ENCODE measurements at regions not wholly inside any gene's neighbourhood (a gene's known extent, or its start where the extent isn't known, plus 50 kb on each side); places are given as distances from the start of the nearest gene placed in this dataset.
A peak's percentile ranks its signal among the peaks of the same experiment; 100 is the strongest.

DNA sequence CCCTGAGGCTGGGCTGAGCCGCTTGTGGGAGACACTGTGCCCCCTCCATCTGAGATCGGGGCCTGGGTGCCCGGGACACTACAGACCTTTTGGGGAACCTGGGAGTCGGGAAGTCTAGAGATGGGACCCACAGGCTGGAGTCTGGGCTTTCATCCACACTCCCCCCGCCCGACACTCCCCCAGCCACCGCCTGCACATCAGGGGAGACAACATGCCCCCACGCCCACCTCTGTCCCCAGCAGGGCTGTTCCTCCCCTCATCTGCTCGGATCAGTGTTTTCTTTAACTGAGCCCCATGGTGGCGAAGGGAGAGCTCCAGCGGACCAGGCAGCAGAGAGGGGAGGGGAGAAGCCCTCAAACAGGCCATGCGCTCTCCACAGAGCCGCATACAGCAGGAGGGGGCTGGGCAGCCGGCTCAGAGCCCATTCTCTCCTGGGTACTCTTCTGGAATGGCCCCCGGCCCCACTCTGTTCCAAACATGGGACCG, 174.7 kb downstream of the IGLL1 start:
- DNase-seq: no peak

DNA sequence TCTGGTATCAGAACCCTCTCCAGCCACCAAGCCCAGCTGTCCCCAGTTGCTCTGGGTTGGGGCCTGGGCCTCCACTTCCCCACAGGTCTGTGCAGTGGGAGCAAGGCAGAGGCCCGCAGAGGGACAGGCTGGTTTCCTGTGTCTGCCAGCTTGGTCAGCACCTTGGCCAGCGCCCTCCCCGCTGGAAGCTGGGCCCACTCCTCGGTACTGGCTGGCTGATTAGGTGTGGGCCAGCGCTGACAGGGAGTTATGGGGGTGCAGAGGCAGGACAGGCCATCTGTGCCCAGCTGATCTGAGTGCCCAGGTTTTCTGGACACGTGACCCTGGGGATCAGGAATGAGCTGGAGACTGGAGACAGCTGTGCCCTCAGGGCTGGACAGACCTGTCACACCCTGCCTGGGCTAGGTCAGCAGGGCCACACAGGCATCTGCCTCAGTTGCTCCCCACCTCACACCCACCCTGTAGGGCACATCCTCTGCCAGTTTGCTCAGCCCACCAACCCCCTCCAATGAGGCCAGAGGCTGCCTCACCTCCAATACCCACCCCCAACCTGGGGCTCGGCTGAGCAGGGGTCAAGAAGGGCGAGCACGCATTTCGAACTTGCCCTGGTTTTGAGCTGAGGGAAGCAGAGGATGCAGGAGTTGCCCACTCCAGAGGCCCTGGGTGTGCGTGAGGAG, 175.3 kb downstream of the IGLL1 start:
- no peak for DNase-seq

DNA sequence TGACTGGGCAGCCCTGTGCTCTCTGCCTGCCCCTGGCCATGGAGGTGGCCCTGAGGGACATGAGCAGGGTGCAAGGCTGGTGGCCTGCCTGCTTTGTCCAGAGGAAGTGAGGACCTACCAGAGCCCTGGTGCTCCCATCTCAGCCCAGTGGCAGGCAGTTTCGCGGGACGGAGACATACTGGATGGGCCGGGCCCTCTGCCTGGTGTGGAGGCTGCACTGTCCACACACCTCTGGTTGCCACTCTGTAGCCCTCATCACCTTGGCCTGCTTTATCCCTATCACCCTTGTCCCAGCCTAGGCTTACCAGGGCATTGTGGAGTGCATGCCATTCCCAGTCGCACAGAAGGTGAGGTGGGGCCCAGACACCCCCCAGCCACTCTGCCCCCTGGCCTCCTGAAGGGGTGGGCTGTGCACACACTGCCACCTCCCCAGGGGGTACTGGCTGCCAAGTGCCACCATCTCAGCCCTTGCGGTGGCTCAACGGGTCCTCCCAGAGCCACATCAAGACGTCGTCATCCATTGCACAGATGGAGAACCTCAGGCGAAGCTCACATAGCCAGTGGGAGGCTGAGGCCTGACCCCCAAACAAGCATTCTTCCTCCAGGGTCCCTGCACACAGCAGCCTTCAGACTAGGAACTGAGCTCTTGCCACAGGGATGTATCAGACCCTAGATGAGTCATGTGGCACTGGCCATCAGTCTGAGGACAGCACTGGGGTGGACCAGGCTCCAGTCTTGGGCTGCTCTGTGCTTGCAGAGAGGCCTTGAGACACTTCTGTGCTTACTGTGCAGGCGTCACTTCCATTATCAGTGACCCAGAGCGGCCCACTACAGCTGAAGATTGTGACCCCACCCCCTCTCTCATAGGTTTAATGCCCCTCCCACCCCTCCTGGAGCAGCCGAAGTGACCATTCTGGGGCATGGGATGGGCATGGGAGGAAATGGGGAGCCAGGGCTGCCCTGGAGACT, 176.1 kb downstream of the IGLL1 start:
- DNase-seq: no peak

DNA sequence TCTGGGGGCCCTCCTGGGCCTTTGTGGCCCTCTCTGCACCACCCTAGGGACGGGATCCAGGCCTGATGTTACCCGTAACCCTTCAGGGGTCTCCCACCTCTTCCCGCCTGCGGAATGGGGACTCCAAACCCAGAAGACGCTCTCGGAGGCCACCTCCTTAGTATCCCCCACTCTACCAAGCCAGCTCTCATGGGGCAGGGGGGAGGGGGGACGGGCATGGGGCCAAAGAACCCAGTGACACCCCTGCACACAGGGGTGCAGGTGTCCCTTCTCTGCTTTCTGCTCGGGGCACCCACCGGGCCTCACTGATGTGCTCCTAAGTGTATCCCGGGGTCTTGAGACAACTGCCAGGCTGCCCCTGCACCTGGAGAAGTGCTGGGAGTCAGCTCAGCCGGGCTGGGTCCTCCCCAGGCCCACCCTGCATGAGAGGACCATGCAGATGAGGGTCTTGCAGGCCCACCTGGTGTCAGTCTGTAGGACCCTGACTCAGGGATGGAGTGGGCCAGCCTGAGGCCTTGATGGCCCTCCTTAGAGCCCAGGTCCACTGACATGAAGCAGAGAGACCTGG, 176.9 kb downstream of the IGLL1 start:
- no peak for DNase-seq

DNA sequence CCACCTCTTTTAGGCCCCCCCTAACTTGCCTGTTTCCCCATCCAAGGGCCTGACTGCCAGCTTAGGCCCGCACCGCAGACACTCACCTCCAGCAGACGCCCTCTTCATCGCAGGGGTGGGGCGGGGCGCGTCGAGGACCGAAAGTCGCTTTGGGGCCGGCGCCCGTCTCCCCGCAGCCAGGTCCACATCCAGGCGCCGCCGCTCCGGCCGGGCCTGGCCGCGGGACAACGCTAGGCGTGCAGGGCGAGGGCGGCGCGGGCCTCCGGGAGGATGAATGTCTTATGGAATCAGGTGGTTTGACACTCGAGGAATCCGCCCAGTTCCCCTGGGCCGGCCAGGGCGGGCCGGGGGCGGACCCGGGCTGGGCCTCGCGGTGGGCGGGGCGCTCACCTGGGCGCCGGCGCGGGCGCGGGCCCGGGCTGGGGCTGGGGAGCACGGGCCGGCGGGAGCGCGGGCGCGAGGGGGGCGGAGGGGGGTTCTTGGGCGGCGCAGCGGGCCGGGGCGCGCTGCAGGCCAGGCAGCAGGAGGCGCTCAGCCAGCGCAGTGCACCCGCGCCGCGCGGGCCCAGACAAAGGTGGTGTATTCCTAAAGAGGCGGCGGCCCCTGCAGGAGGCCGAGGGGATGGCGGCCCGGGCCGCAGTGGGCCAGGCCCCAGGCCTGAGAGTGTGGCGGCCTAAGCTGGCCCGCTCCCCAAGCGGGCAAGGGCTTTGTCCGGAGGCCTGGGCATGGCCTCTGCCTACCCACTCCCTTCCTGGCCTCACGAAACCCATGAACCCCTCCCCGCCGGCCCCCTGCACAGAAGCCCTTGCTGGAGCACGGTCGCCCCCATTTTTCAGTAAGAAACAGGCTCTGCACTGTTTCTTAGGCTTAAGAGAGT, 177.6 kb downstream of the IGLL1 start:
- DNase-seq: peak; percentile 75

DNA sequence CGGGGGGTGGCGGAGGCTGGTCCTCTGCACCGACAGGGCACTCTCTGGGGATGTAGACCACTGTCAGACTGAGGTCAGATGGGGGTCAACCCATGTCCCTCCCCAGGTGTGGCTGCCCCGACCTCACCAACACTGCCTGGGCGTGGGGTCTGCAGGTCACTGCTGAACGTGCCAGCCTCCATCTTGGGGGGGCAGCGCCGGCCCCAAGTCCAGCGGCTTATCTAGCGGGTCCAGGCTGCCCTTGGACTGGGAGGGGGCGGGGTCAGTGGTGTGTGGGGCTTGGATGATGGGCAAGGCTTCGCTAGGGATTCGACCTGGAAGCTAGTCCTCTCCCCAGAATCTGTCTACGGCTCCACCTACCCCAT, 178.2 kb downstream of the IGLL1 start:
- DNase-seq: no peak

DNA sequence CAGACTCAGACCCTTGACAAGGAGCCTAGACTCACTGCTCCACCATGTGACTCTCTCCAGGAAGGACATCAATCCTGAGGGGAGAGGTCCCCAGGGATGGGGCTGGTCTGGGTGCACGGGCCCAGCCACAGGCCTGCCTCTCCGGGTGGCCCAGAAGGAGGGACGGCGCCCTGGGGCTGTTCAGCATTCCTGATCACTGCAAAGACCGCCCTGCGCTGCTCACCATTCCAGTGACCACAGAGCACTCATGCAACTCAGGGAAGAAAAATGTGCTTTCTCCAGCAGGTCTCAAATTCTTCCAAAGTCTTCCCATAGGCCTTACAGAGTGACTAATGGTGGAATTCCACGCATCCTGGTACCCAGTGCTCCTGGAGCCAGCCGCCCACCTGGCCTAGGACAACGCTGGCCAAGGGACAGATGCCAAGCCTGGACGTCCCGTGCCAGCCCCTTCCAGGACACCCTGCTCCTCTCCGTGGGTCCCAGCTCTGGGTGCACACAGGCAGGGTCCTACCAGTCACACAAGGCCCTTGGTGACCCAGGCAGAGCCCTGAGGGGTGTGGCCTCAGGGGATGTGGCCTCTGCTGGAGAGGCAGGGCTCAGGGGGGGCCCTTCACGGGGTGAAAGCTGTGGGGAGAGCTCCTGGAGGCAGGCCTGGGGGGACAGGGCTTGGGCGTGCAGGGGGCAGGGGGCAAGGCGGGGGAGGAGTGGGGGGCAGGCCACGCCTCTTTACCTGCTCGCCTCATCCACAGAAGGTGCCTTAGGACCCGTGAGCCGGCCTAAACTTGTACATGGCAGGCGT, 178.8 kb downstream of the IGLL1 start:
- DNase-seq: no peak

DNA sequence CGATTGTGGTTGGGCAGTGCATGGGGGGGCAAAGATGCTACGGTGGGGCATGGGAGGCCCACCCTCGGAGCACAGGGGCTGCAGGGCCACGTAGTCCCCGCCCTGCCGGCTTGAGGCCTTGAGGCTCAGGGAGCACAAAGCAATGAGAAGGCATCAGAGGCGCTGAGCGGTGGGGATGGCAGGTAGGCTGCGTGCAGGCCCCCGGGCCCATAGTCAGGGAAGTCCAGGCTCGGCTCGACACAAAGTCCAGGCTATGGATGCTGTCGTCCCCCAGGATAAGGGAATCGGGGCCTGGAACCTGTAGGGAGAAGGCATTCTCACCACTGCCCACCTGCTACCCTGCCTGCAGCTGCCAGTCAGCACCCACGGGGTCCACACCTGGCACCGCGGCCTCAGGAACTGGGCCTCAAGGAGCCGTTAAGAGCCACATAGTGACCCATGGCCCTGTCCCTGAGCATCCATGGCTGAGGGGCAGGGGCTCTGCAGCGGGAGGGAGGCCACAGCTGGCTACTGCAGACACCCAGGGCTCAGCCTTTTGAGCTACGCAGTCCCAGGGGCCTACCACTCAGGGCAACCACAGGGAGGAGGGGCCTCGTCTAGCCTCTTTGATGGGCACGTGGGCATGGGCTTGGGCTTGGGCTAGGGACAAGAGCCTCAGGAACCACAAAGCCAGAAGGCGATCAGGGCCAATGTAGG, 179.7 kb downstream of the IGLL1 start:
- no peak for DNase-seq

DNA sequence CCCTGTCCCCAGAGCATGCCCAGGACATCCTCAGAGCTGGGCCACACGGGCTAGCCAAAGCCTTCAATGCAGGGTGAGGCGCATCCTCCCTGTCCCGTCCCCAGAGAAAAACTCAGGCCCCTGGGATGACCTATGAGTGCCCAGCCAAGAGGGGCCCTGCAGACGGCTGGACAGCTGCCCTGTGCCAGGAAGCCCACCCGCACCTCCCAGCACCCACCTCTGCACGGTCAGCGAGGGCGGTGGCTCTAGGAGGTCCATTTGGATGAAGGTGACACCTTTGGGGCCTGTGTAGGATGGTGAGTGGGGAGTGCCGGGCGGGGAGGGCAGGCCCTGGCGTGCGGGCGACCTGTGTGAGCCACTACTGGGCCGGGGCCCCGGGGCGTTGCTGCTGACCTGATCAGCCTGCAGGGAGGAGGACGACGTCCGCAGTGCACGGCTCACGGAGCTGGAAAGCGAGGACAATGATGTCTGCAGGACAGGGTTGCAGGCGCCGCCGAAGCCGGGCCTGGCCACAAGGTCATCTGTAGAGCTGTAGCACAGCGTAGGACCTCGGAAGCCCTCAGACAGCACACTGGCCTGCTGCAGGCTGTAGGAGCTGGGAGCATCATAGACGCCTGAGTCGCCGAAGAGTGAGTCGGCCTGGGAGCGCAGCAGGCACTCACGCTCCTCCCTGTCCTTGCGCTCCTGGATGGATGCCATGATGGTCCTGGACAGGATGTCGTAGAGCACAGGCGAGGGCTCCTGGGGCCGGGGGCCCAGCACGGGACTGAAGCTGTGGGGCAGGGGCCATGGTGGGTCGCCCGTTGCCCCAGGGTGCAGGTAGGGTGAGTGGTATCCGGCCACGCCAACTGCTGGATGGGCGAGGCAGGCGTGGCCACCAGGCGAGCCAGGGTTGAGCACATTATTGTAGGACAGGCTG, 180.5 kb downstream of the IGLL1 start:
- DNase-seq: no peak

DNA sequence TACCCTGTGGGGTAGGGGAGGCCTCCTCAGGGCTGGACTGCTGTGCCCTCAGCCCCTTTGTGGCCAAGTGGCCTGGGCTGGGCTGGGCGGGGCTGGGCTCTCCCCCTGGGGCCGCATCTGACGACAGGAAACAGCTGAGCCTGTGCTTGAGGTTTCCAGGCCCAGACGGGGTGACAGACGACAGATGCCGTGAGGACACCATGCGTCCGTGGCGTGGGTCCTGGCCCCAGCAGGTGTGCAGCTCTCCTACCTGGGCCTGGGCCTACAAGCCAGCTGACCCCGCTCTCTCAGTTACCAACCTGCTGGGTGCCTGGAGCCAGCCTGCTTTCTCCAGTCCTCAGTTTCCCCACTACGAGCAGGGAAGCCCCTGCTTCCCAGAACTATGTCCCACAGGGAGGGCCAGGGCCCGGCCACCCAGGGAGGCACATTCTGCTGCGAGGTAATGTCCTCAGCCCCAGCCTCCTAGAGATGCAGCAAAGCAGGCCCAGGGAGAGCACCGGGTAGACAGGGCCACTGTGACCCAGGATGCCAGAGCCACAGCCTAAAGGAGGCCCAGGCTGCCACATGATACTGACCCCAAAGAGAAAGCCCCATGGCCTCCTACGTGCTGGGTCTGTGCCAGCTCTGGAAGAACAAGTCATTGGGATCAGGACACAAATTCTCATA, 181.3 kb downstream of the IGLL1 start:
- DNase-seq: no peak

DNA sequence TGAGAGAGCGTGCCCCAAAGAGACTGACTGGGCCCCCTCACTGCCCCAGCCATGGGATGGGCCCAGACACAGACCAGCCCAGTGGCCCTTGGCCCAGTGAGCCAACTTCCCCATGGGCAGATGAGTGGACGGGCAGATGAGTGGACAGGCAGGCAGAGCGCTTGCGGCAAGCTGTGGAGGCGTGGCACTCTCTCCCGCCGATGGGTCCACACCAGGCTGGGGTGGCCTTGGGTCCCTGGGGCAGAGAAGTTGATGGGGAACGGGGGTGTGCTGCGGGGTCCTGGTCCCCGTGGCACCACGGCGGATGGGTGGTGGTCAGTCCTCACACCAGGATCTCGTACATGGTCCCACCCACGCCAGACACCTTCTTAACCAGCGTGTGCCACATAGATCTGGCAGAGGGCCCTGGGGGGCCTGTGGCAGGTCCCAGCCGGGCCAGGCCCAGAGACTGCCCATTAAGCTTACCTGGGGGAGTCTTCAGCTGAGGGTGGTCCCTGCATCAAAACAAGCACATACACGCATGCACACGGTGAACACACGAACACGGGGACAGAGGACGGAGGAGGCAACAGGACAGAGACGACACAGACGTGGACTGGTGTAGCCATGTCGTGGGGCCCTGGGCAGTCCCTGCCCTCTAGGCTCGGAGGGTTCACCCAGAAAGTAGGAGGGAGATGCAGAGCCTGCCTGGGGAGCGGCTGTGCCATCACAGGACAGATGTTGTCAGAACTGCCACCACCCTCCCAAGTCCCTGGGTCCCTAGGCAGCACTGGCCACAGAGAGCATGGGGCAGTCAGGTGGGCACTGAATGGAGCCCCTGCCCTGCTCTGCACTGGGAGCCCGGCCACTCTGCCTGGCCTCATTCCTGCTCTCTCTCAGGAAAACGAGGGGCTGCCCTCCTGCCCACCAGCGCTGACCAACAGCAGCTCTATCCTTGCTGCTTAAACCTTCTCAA, 182.2 kb downstream of the IGLL1 start:
- DNase-seq: no peak

DNA sequence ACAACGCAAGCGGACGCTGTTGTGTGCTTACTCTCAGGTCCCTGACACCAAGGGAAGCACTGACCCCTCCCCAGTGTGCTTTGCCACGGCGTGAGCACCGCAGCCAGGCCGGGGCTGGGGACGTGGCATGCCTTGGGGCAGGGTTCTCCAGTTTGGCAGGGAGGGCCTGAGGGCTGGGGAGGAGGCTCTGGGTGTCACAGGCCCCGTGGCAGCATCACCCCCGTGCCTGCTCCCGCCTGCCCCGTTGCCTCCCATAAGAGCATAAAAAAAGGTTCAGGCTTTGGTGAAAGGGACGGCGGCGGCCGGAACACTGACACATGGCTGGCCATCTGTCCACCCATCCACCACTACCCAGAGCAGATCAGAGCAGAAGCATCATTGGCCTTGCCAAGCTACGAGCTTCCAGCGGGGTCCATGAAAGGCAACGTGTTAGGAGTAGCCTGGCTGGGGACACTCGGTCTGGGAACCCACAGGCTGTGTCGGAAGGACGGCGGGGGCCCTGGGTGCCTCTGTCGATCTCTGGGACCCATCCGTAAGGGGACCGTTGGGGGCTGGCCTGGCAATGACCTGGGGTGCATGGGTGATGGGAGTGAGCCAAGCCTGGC, 183.0 kb downstream of the IGLL1 start:
- no peak for DNase-seq

DNA sequence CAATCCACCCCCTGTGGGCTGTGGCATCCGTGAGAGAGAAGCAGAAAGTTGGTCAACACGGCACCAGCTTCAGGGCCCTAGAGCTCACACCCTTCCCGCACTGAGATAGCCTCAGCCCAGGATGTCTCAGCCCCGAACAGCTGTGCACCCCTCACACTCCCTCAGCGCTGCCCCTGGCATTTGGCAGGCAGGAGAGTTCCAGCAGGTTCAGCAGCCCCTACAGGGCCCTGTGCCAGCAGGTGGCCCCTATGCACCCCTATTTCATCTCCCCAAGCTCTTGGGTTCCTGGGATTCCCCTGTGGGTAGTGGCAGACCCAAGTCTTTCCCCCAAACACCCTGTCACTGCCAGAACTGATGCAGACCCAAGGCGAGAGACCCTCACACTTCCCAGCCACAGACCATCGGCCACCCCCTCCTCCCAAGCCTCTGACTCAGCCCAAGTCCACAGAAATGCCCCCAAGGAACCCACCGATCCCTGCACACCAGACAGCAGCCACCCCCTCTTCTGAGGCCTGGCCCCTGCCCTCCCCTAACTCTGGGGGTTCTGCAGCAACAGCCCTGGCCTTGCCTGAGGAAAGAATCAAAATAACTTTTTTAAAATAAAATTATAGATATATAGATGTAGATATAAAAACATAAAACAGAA, 183.6 kb downstream of the IGLL1 start:
- no peak for DNase-seq

DNA sequence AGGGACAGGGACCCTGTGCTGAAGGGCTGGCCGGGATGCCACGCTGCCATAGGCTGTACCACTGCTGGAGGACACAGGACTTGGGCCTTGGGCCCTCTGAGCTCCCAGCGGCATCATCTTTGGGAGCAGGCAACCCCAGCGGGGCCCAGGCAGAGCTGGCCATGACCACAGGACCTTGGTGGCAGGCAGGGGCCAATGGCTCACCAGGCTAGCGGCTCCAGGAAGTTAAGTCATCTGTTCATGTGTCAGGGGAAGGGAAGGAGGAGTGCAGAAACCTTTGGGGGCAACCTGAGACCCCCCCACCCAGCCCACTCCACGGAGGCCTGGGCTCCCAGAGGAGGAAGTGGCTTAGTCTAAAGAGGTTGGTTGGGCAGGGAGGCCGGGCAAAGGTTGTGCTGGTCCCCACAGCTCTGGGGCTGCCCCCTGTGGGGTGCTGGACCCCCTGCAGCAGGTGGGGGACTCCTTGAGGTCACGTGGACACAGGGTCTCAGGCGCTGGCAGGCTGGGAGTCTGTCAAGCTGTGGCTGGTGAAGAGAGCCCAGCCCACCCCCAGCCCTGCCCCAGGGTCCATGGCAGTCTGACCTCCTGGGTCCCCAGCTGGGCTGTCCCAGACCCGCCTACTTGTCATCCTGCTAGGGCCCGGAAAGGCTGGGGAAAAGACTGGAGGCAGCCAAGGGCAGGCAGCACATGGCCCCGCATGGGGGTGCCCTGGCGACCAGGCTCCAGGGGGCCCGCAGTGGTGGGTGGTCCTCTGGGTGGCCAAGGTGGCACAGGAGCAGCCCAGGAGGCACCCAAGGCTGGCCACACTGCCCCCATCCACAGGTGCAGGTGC, 184.3 kb downstream of the IGLL1 start:
- no peak for DNase-seq

DNA sequence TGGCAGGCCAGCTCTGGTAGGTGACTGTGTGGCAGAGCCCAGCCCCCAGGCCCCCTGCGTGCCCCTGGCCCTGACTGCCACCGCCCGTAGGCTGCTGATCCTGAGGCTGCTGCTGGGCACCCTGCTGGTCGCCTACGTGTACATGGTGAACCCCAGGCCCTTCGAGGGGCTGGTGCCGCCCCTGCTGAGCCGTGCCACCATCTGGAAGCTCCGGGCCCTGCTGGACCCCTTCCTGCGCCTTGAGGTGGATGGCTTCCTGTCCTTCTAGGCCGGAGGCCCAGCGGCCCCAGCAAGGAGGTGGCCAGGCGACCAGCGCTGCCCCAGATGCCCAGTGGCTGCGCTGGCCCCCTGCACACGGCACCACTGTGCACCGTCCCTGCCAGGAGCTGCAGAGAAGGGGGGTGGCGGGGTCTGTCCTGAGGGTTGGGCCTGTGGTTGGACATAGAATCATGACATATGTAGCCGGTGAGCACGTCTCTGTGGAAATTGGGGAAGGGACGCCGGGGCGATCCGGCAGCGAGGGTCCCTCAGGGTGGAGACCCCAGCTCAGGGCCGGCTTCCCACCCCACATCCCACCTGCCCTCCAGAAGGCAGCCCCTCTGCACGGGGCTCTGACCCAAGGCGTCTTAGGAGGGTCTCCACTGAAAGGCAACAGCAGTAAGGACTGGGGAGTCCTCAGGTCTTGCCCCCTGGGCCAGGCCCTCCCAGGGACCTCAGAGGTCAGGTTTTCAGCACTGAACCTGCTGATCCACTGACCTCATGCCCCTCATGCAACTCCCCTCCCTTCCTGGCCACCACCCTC, 185.4 kb downstream of the IGLL1 start:
- DNase-seq: no peak
